Erythroblast (primary cell): ENCODE measurements at regions not wholly inside any gene's neighbourhood (a gene's known extent, or its start where the extent isn't known, plus 50 kb on each side); places are given as distances from the start of the nearest gene placed in this dataset.

Experiments
- GATA1 ChIP-seq: IDR thresholded peaks from 2 replicates; pipeline ENCODE4 v1.6.1; 2011; ENCODE audit warnings: low read depth, mild to moderate bottlenecking, control low read depth, low read length, moderate library complexity
- POLR2A ChIP-seq: IDR thresholded peaks from 2 replicates; pipeline ENCODE4 v1.6.1; 2011; ENCODE audit warnings: mild to moderate bottlenecking, low read length

GRCh38 chr4:13193662-13194061, 290.5 kb downstream of the RAB28 start:
- TF ChIP-seq POLR2A (no peak), GATA1 (no peak)
